Neuronal stem cell (in vitro differentiated cells): ENCODE measurements at regions not wholly inside any gene's neighbourhood (a gene's known extent, or its start where the extent isn't known, plus 50 kb on each side); places are given as distances from the start of the nearest gene placed in this dataset.

Source experiments
- DNase-seq: peaks from one replicate; pipeline ENCODE4 v3.0.0-alpha.2; 2013; ENCODE audit warnings: low spot score
- H2AFZ ChIP-seq: one replicate; pipeline ENCODE4 v1.6.1; 2013; ENCODE audit warnings: mild to moderate bottlenecking, low read length, inconsistent platforms
- H2AK5ac ChIP-seq: 2 replicates; pipeline ENCODE4 v1.6.1; 2013; ENCODE audit warnings: low read depth, mild to moderate bottlenecking, inconsistent platforms, low read length, moderate library complexity, mixed read lengths
- H2BK120ac ChIP-seq: 2 replicates; pipeline ENCODE4 v1.6.1; 2013; ENCODE audit warnings: low read depth, mild to moderate bottlenecking, inconsistent platforms, low read length, moderate library complexity, mixed read lengths
- H2BK12ac ChIP-seq: one replicate; pipeline ENCODE4 v1.6.1; 2013; ENCODE audit warnings: low read length, inconsistent platforms
- H2BK15ac ChIP-seq: 2 replicates; pipeline ENCODE4 v1.6.1; 2013; ENCODE audit warnings: mild to moderate bottlenecking, low read length, inconsistent platforms, mixed read lengths
- H2BK5ac ChIP-seq: one replicate; pipeline ENCODE4 v1.6.1; 2013; ENCODE audit warnings: inconsistent platforms, mild to moderate bottlenecking, low read length, moderate library complexity
- H3K14ac ChIP-seq: one replicate; pipeline ENCODE4 v1.6.1; 2013; ENCODE audit warnings: low read length, inconsistent platforms
- H3K18ac ChIP-seq: 2 replicates; pipeline ENCODE4 v1.6.1; 2013; ENCODE audit warnings: low read length, inconsistent platforms
- H3K23ac ChIP-seq: 2 replicates; pipeline ENCODE4 v1.6.1; 2013; ENCODE audit warnings: low read depth, mild to moderate bottlenecking, mixed read lengths, low read length, inconsistent platforms; ENCODE audit not compliant: poor library complexity
- H3K27ac ChIP-seq: replicated peaks from 3 replicates; pipeline ENCODE4 v1.5.1; 2013; ENCODE audit warnings: low read length, inconsistent platforms
- H3K27me3 ChIP-seq, 3 experiments: 2 replicates each; pipeline ENCODE4 v1.6.1; 2013; ENCODE audit warnings: low read length in 3 of 3, mild to moderate bottlenecking in 2 of 3, inconsistent platforms in 1 of 3, low read depth in 1 of 3, mixed read lengths in 1 of 3, moderate library complexity in 1 of 3; ENCODE audit not compliant: control insufficient read depth in 3 of 3, insufficient read depth in 3 of 3
- H3K36me3 ChIP-seq, 2 donors: replicated peaks in 1 of 2; 2 replicates each; pipeline ENCODE4 v1.6.1; 2013; ENCODE audit warnings: low read length in 2 of 2; ENCODE audit not compliant: control insufficient read depth in 2 of 2, insufficient read depth in 2 of 2
- H3K4ac ChIP-seq: 2 replicates; pipeline ENCODE4 v1.6.1; 2013; ENCODE audit warnings: inconsistent platforms, mild to moderate bottlenecking, low read length, moderate library complexity
- H3K4me1 ChIP-seq, 2 donors: 1 replicate in 1 of 2; 2 replicates in 1 of 2; pipeline ENCODE4 v1.6.1; 2013; ENCODE audit warnings: low read length in 2 of 2, low read depth in 1 of 2; ENCODE audit not compliant: control insufficient read depth in 2 of 2, insufficient read depth in 1 of 2
- H3K4me2 ChIP-seq: one replicate; pipeline ENCODE4 v1.6.1; 2013; ENCODE audit warnings: mild to moderate bottlenecking, low read length, inconsistent platforms; ENCODE audit not compliant: insufficient read depth, poor library complexity, severe bottlenecking
- H3K4me3 ChIP-seq, 2 donors: 2 replicates each; pipeline ENCODE4 v1.5.1; 2013; ENCODE audit warnings: low read length in 2 of 2, mild to moderate bottlenecking in 2 of 2, inconsistent platforms in 1 of 2, moderate library complexity in 1 of 2
- H3K79me1 ChIP-seq: one replicate; pipeline ENCODE4 v1.6.1; 2013; ENCODE audit warnings: low read depth, mild to moderate bottlenecking, inconsistent platforms, low read length, moderate library complexity
- H3K9ac ChIP-seq: one replicate; pipeline ENCODE4 v1.6.1; 2013; ENCODE audit warnings: mild to moderate bottlenecking, low read depth, low read length, inconsistent platforms; ENCODE audit not compliant: poor library complexity
- H3K9me3 ChIP-seq, 2 donors: replicated peaks in 1 of 2; 2 replicates each; pipeline versions ENCODE3 to v1.6.1; 2013; ENCODE audit warnings: low read length in 2 of 2, mild to moderate bottlenecking in 2 of 2, inconsistent platforms in 1 of 2, low read depth in 1 of 2, mixed read lengths in 1 of 2, moderate library complexity in 1 of 2; ENCODE audit not compliant: control insufficient read depth in 2 of 2, insufficient read depth in 1 of 2
- H4K8ac ChIP-seq: one replicate; pipeline ENCODE4 v1.6.1; 2013; ENCODE audit warnings: low read depth, mild to moderate bottlenecking, inconsistent platforms, low read length, moderate library complexity
- H4K91ac ChIP-seq: one replicate; pipeline ENCODE4 v1.6.1; 2013; ENCODE audit warnings: low read length, low read depth, mild to moderate bottlenecking, inconsistent platforms; ENCODE audit not compliant: poor library complexity
- WGBS, 2 donors: extraction: QIAGEN DNeasy Blood & Tissue Kit; methylation state at CpG; one replicate each; pipeline ENCODE4 v1.1.7; 2013; ENCODE audit warnings: missing lambda C conversion rate in 2 of 2, mixed read lengths in 1 of 2; ENCODE audit not compliant: insufficient read length in 2 of 2, insufficient replicate concordance in 1 of 2; ENCODE audit errors: extremely low coverage in 2 of 2; 5-methylcytosine and 5-hydroxymethylcytosine counted together

DNA sequence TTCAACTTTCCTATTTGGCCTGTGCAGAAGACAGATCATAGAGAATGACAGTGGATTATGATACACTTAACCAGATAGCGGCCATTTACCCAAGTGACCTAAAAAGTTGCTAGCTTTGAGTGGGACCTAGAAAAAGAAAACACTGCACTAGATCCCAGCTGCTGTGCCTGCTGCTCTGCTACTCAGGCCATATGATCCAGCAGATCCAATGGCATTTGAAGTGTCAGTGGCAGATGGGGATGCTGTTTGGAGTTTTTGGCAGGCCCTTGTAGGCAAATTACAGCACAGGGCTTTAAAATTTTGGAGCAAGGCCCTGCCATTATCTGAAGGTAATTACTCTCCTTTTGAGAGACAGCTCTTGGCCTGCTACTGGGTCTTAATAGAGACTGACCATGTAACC lies 74.0 kb upstream of the KCNE2 start:
- WGBS, 2 donors = no CpG with 5 or more reads among the region's 1 CpG
- Histone ChIP-seq H4K8ac (no peak overlapping the region), H3K4me3 (no peak overlapping the region), H3K27me3 (no peaks in the 10 kb centered on the region), H3K4me1 (no peaks in the 10 kb centered on the region), H2BK5ac (no peak overlapping the region), H3K27ac (no peak overlapping the region), H3K36me3 (no peaks in the 10 kb centered on the region), H3K79me1 (no peaks in the 10 kb centered on the region), H2BK12ac (no peak overlapping the region), H2AFZ (no peak overlapping the region), H3K14ac (no peak overlapping the region), H3K18ac (no peak overlapping the region), H3K4me2 (no peak overlapping the region), H3K4ac (no peak overlapping the region), H3K23ac (no peak overlapping the region), H2AK5ac (no peak overlapping the region), H2BK120ac (no peak overlapping the region), H3K9me3 (peaks cover 6 to 9% of the 10 kb centered on the region in 2 donors), H2BK15ac (no peak overlapping the region), H3K9ac (no peak overlapping the region), H4K91ac (no peak overlapping the region)
- no peak for DNase-seq

DNA sequence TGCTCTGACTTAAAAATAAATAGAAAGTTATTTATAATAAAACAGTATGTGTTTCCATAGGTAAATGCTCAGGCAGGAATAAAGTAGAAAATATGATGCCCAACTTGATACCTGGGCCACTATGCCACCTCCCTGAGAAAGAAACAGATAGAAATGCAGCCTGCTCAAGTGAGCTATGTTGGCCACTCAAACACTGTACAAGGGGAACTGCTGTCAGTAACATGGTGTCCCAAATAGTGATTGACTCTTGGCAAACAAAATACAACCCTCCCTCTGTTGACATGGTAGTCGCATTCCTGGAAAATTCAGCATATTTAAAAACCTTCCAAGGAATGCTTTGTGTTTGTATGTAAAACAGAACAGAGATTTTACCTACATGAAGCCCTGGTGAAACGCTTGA lies 66.9 kb upstream of the KCNE2 start:
- Histone ChIP-seq H3K79me1 (no peaks in the 10 kb centered on the region), H3K9ac (no peak overlapping the region), H3K27me3 (no peaks in the 10 kb centered on the region), H3K36me3 (no peaks in the 10 kb centered on the region), H2BK12ac (no peak overlapping the region), H3K18ac (no peak overlapping the region), H4K8ac (no peak overlapping the region), H2AK5ac (no peak overlapping the region), H2BK15ac (no peak overlapping the region), H3K4me1 (no peaks in the 10 kb centered on the region), H2BK120ac (no peak overlapping the region), H3K4me3 (no peak overlapping the region), H3K23ac (no peak overlapping the region), H3K27ac (no peak overlapping the region), H2BK5ac (no peak overlapping the region), H3K9me3 (no peaks in the 10 kb centered on the region), H3K4me2 (no peak overlapping the region), H2AFZ (no peak overlapping the region), H4K91ac (no peak overlapping the region), H3K4ac (no peak overlapping the region), H3K14ac (no peak overlapping the region)
- no peak for DNase-seq
- WGBS, 2 donors = no CpG with 5 or more reads among the region's 2 CpGs

DNA sequence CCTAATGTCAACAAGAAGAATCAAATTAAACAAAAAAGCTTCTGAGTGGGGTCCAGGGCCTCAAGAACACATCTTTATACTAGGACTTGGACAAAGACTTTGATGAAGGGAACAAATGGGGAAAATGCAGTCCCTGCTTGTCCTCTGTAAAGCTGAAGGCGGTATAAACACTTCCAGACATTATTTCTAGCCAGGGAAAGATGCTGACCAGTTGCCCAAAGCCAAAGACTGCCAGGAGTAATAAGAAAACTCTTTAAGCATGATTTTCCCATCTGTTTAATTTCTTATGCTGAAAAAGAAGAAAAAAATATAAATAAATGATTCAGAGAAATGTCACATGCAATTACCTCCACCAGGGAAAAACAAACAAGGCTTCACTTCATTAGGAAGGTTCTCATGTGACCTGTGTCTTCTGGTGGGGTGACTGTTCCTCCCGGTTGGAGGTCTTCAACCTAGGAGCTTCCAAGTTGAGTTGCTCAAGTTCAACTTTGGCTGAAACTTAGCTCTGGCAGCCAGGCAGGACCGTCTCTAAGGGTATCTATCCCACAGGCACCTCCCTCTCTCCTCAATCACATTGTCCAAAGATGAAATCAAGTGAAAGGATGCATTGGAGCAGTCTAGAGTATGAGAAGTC lies 65.2 kb upstream of the KCNE2 start:
- Histone ChIP-seq H3K4me3 (no peak overlapping the region), H3K18ac (no peak overlapping the region), H2AK5ac (no peak overlapping the region), H3K4me1 (no peaks in the 10 kb centered on the region), H2BK120ac (no peak overlapping the region), H2AFZ (no peak overlapping the region), H3K14ac (no peak overlapping the region), H3K4ac (no peak overlapping the region), H2BK15ac (no peak overlapping the region), H4K8ac (no peak overlapping the region), H3K27ac (no peak overlapping the region), H3K9ac (no peak overlapping the region), H2BK5ac (no peak overlapping the region), H3K4me2 (no peak overlapping the region), H3K9me3 (no peaks in the 10 kb centered on the region), H2BK12ac (no peak overlapping the region), H3K23ac (no peak overlapping the region), H3K79me1 (no peaks in the 10 kb centered on the region), H3K27me3 (no peaks in the 10 kb centered on the region), H4K91ac (no peak overlapping the region), H3K36me3 (no peaks in the 10 kb centered on the region)
- WGBS, 2 donors = no CpG with 5 or more reads among the region's 3 CpGs
- DNase-seq = no peak

DNA sequence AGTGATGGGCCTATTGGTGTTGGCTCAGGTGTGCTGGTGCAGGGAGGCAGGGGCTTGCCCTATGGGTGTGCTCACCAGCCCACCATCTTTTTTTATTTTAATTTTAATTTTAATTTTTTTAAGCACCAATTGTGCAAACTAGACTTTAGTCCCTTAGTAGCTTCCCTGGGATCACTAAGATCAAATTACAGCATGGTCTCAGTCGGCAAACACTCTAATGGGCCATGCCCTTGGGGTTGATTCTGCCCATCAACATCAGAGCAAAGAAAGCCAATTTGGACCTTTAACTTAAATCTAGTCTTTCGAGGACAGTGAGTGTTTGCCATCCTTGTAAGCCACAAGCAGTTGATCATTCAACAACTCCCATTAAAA lies 64.7 kb upstream of the KCNE2 start:
- Histone ChIP-seq H3K23ac (no peak overlapping the region), H3K9me3 (no peaks in the 10 kb centered on the region), H3K4ac (no peak overlapping the region), H2AK5ac (no peak overlapping the region), H3K27me3 (no peaks in the 10 kb centered on the region), H3K79me1 (no peaks in the 10 kb centered on the region), H2BK5ac (no peak overlapping the region), H3K18ac (no peak overlapping the region), H4K8ac (no peak overlapping the region), H3K9ac (no peak overlapping the region), H3K36me3 (no peaks in the 10 kb centered on the region), H3K14ac (no peak overlapping the region), H3K4me3 (no peak overlapping the region), H4K91ac (no peak overlapping the region), H3K4me2 (no peak overlapping the region), H2BK120ac (no peak overlapping the region), H2BK15ac (no peak overlapping the region), H3K4me1 (no peaks in the 10 kb centered on the region), H2BK12ac (no peak overlapping the region), H3K27ac (no peak overlapping the region), H2AFZ (no peak overlapping the region)
- no CpG with 5 or more reads among the region's 2 CpGs for whole genome bisulfite sequencing, 2 donors
- DNase-seq = no peak
